ENCODE measurements at regions not wholly inside any gene's neighbourhood (a gene's known extent, or its start where the extent isn't known, plus 50 kb on each side); places are given as distances from the start of the nearest gene placed in this dataset.

DNA sequence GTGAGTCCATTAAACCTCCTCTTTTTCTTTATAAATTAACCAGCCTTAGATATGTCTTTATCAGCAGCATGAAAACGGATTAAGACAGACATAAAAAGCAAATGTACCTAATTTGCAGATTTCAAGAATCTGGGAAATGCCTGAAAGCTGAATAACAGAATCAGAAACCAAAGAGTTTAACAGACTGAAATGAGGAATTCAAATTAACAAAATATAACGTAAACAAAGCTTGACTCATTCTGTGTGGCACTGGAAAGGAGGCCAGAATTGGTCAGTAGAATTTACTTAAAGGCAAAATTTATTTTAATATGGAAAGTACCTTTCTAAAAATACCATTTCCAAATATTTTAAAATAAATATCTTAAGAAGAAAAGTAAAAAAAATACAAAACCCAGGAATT, 540.6 kb upstream of the HTR2A start:
- Histone ChIP-seq H3K4me2 (ENCODE audit: low read depth, low read length, poor library complexity, severe bottlenecking) (no peak overlapping the region), H3K9me2 (replicated peaks; ENCODE audit: low read depth, low read length) (no peaks in the 10 kb centered on the region), H4K20me1 (ENCODE audit: insufficient read depth, low read length, poor library complexity, severe bottlenecking) (no peaks in the 10 kb centered on the region), H2AFZ (ENCODE audit: low read length) (no peak overlapping the region), H3F3A (ENCODE audit: low read depth) (no peaks in the 10 kb centered on the region), H3K79me2 (ENCODE audit: insufficient read depth, low read length) (no peaks in the 10 kb centered on the region), H3K9ac (ENCODE audit: low read depth, low read length, poor library complexity, severe bottlenecking) (no peak overlapping the region), H3K27me3 (ENCODE audit: insufficient read depth, low read length, poor library complexity, severe bottlenecking) (no peaks in the 10 kb centered on the region), H3K9me3 (ENCODE audit: insufficient read depth, low read depth, low read length) (no peaks in the 10 kb centered on the region), H3K4me3 (ENCODE audit: low read length, poor library complexity, severe bottlenecking) (no peak overlapping the region), H3K36me3 (ENCODE audit: insufficient read depth, low read length) (no peaks in the 10 kb centered on the region), H3K4me1 (ENCODE audit: insufficient read depth, low read length, poor library complexity, severe bottlenecking) (no peaks in the 10 kb centered on the region)
- TF ChIP-seq, protein P1, sequence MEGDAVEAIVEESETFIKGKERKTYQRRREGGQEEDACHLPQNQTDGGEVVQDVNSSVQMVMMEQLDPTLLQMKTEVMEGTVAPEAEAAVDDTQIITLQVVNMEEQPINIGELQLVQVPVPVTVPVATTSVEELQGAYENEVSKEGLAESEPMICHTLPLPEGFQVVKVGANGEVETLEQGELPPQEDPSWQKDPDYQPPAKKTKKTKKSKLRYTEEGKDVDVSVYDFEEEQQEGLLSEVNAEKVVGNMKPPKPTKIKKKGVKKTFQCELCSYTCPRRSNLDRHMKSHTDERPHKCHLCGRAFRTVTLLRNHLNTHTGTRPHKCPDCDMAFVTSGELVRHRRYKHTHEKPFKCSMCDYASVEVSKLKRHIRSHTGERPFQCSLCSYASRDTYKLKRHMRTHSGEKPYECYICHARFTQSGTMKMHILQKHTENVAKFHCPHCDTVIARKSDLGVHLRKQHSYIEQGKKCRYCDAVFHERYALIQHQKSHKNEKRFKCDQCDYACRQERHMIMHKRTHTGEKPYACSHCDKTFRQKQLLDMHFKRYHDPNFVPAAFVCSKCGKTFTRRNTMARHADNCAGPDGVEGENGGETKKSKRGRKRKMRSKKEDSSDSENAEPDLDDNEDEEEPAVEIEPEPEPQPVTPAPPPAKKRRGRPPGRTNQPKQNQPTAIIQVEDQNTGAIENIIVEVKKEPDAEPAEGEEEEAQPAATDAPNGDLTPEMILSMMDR (conservative IDR thresholded peaks at IDR 0.05; ENCODE audit: low read length), result no peak
- TF ChIP-seq EZH2phosphoT487 (IDR thresholded peaks at IDR 0.05; ENCODE audit: borderline replicate concordance), result no peak

DNA sequence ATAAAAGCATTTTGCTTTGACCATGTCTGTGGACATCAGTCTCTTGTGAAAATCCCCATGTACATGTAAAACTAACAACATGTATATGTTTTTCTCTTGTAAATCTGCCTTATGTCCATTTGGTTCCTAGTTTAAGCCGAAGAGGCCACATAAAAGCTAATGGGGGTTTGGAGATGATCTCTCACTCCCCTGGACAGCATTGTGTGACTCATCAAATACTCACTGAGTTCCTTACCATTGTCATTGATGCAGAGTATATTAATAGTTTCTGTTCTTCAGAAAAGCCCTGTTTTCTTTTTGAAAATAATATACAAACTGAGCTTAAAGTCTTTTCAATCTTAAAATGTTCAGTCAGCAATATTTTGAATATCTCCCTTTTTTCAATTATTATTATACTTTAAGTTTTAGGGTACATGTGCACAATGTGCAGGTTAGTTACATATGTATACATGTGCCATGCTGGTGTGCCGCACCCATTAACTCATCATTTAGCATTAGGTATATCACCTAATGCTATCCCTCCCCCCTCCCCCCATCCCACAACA, 536.7 kb upstream of the HTR2A start:
- no peaks in the 10 kb centered on the region for H3K9me3 ChIP-seq (ENCODE audit: insufficient read depth, low read depth, low read length)
- no peaks in the 10 kb centered on the region for H4K20me1 ChIP-seq (ENCODE audit: insufficient read depth, low read length, poor library complexity, severe bottlenecking)
- H3K9me2 ChIP-seq (replicated peaks; ENCODE audit: low read depth, low read length), result no peaks in the 10 kb centered on the region
- H3K4me2 ChIP-seq (ENCODE audit: low read depth, low read length, poor library complexity, severe bottlenecking), result no peak overlapping the region
- no peaks in the 10 kb centered on the region for H3K27me3 ChIP-seq (ENCODE audit: insufficient read depth, low read length, poor library complexity, severe bottlenecking)
- no peak for TF ChIP-seq EZH2phosphoT487 (IDR thresholded peaks at IDR 0.05; ENCODE audit: borderline replicate concordance)
- TF ChIP-seq, protein P1 (conservative IDR thresholded peaks at IDR 0.05; ENCODE audit: low read length), result no peak
- H3K4me1 ChIP-seq (ENCODE audit: insufficient read depth, low read length, poor library complexity, severe bottlenecking), result no peaks in the 10 kb centered on the region
- H3F3A ChIP-seq (ENCODE audit: low read depth), result no peaks in the 10 kb centered on the region
- H3K79me2 ChIP-seq (ENCODE audit: insufficient read depth, low read length), result no peaks in the 10 kb centered on the region
- H3K4me3 ChIP-seq (ENCODE audit: low read length, poor library complexity, severe bottlenecking), result no peak overlapping the region
- H3K36me3 ChIP-seq (ENCODE audit: insufficient read depth, low read length), result no peaks in the 10 kb centered on the region
- no peak overlapping the region for H2AFZ ChIP-seq (ENCODE audit: low read length)
- H3K9ac ChIP-seq (ENCODE audit: low read depth, low read length, poor library complexity, severe bottlenecking), result no peak overlapping the region

DNA sequence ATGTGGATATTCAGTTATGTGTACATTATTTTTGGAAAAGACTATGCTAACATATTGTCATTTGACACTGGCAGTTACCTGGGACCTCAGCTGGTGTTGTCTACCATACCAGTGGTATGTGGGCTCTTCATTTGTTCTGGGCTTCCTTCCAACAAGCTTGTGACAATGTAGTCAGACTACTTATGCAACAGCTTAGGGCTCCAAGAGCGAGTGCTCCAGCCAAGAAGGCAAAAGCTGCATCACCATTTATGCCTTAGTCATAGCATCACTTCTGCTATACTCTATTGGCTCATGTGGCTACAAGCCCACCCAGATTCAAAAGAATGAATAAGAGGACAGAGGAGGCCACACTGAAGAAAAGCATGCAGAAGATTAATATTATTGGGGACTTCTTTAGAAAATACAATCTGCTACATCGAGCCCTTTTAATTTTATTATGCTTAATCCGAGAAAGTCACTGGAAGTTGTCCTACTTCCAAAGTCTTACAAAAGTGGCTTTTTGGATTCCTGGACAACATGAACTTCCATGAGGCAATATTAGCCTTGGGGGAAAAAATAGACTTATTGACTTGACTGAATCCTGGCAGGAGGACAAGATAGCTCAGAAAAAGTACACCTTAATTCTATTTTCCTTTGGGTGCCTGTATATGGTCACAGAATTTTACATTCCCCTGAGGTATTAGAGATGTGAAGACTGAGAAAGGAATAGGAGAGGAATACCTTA, 529.4 kb upstream of the HTR2A start:
- no peak overlapping the region for H2AFZ ChIP-seq (ENCODE audit: low read length)
- H3K4me3 ChIP-seq (ENCODE audit: low read length, poor library complexity, severe bottlenecking), result no peak overlapping the region
- H3F3A ChIP-seq (ENCODE audit: low read depth), result no peaks in the 10 kb centered on the region
- H3K4me2 ChIP-seq (ENCODE audit: low read depth, low read length, poor library complexity, severe bottlenecking), result no peak overlapping the region
- no peak for TF ChIP-seq EZH2phosphoT487 (IDR thresholded peaks at IDR 0.05; ENCODE audit: borderline replicate concordance)
- TF ChIP-seq, protein P1 (conservative IDR thresholded peaks at IDR 0.05; ENCODE audit: low read length), result no peak
- no peaks in the 10 kb centered on the region for H3K4me1 ChIP-seq (ENCODE audit: insufficient read depth, low read length, poor library complexity, severe bottlenecking)
- H3K9me3 ChIP-seq (ENCODE audit: insufficient read depth, low read depth, low read length), result no peaks in the 10 kb centered on the region
- H3K9me2 ChIP-seq (replicated peaks; ENCODE audit: low read depth, low read length), result no peaks in the 10 kb centered on the region
- no peaks in the 10 kb centered on the region for H3K36me3 ChIP-seq (ENCODE audit: insufficient read depth, low read length)
- H3K9ac ChIP-seq (ENCODE audit: low read depth, low read length, poor library complexity, severe bottlenecking), result no peak overlapping the region
- H4K20me1 ChIP-seq (ENCODE audit: insufficient read depth, low read length, poor library complexity, severe bottlenecking), result no peaks in the 10 kb centered on the region
- H3K79me2 ChIP-seq (ENCODE audit: insufficient read depth, low read length), result no peaks in the 10 kb centered on the region
- no peaks in the 10 kb centered on the region for H3K27me3 ChIP-seq (ENCODE audit: insufficient read depth, low read length, poor library complexity, severe bottlenecking)

Data from Loucy (cell line).